Peyer's patch (tissue), 4 donors: ENCODE measurements at regions not wholly inside any gene's neighbourhood (a gene's known extent, or its start where the extent isn't known, plus 50 kb on each side); places are given as distances from the start of the nearest gene placed in this dataset.

ENCODE experiments used
- DNase-seq, 3 donors: peaks; one replicate each; pipeline ENCODE4 v3.0.0-alpha.2; 2017 to 2019
- H3K27ac ChIP-seq, 4 donors: fragments of 200-600 bp; sonication (generic); one replicate each; pipeline ENCODE4 v1.5.1; 2016 to 2019
- H3K27me3 ChIP-seq, 2 donors: fragments of 200-600 bp; sonication (generic); one replicate each; pipeline ENCODE4 v1.5.1; 2019
- H3K36me3 ChIP-seq, 3 donors: fragments of 200-600 bp; sonication (generic); one replicate each; pipeline ENCODE4 v1.5.1; 2016 to 2019
- H3K4me1 ChIP-seq, 4 donors: fragments of 200-600 bp; sonication (generic); one replicate each; pipeline ENCODE4 v1.5.1; 2016 to 2019
- H3K4me3 ChIP-seq, 4 donors: fragments of 200-600 bp; sonication (generic); 1 replicate in 3 of 4; 2 replicates in 1 of 4; pipeline ENCODE4 v1.5.1; 2016 to 2019; ENCODE audit warnings: mild to moderate bottlenecking in 1 of 4
- H3K9me3 ChIP-seq, 4 donors: fragments of 200-600 bp; sonication (generic); one replicate each; pipeline ENCODE4 v1.5.1; 2016 to 2019; ENCODE audit warnings: mild to moderate bottlenecking in 1 of 4
- CTCF ChIP-seq, 6 experiments: fragments of 450-650 bp in 4 of 6; fragments of 200-600 bp in 2 of 6; sonication (generic) in 1 of 6; IDR thresholded peaks; one replicate each; pipeline ENCODE4 v1.5.1; 2017 to 2019; ENCODE audit warnings: antibody characterized with exemption in 6 of 6, mild to moderate bottlenecking in 3 of 6, moderate library complexity in 1 of 6
- POLR2A ChIP-seq, 2 donors: fragments of 450-650 bp; IDR thresholded peaks; one replicate each; pipeline ENCODE4 v1.5.1; 2017; ENCODE audit warnings: antibody characterized with exemption in 2 of 2, mild to moderate bottlenecking in 2 of 2, moderate library complexity in 2 of 2

- no peak for DNase-seq
- Histone ChIP-seq H3K4me1 (no peaks in the 10 kb centered on the region), H3K36me3 (no peaks in the 10 kb centered on the region), H3K27ac (no peak overlapping the region), H3K4me3 (no peak overlapping the region), H3K27me3 (no peaks in the 10 kb centered on the region), H3K9me3 (no peaks in the 10 kb centered on the region)
- TF ChIP-seq CTCF (IDR thresholded peaks at IDR 0.05) (no peak), POLR2A (IDR thresholded peaks at IDR 0.05) (no peak)
Measured at GRCh38 chr12:18905134-18905533, 167.2 kb downstream of the CAPZA3 start.

GRCh38 chr12:18906395-18906794 is 168.5 kb downstream of the CAPZA3 start:
- Histone ChIP-seq H3K36me3 (no peaks in the 10 kb centered on the region), H3K4me1 (no peaks in the 10 kb centered on the region), H3K4me3 (no peak overlapping the region), H3K9me3 (no peaks in the 10 kb centered on the region), H3K27me3 (no peaks in the 10 kb centered on the region), H3K27ac (no peak overlapping the region)
- TF ChIP-seq CTCF (IDR thresholded peaks at IDR 0.05), result no peak
- TF ChIP-seq POLR2A (IDR thresholded peaks at IDR 0.05), result no peak
- DNase-seq, result no peak

- Histone ChIP-seq H3K4me1 (no peaks in the 10 kb centered on the region), H3K4me3 (no peak overlapping the region), H3K27me3 (no peaks in the 10 kb centered on the region), H3K9me3 (no peaks in the 10 kb centered on the region), H3K36me3 (no peaks in the 10 kb centered on the region), H3K27ac (no peak overlapping the region)
- DNase-seq, result no peak
- no peak for TF ChIP-seq POLR2A (IDR thresholded peaks at IDR 0.05)
- TF ChIP-seq CTCF (IDR thresholded peaks at IDR 0.05), result no peak
Measured at GRCh38 chr12:18907127-18907526, 169.2 kb downstream of the CAPZA3 start.

DNA sequence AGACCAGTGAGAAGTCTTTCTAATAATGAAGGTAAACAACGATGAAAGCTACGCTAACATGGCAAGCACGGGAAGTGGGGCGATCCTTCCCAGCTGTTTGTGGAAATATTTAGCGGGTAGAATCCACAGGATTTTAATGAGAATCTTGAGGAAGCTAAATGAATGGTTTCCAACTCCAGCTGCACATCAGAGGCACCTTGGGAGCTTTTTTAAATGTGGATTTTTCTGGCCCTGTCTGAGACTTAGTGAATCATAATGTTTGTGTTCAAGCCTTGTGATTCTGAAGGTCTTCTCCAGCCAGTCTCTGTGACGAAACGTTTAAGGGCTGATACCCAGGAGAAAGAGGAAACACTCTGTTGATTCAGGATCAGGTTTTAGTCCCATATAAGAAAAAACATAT is 169.8 kb downstream of the CAPZA3 start:
- Histone ChIP-seq H3K27me3 (no peaks in the 10 kb centered on the region), H3K36me3 (no peaks in the 10 kb centered on the region), H3K4me1 (no peaks in the 10 kb centered on the region), H3K9me3 (no peaks in the 10 kb centered on the region), H3K27ac (no peak overlapping the region), H3K4me3 (no peak overlapping the region)
- DNase-seq, result no peak
- TF ChIP-seq POLR2A (IDR thresholded peaks at IDR 0.05), result no peak
- no peak for TF ChIP-seq CTCF (IDR thresholded peaks at IDR 0.05)

DNA sequence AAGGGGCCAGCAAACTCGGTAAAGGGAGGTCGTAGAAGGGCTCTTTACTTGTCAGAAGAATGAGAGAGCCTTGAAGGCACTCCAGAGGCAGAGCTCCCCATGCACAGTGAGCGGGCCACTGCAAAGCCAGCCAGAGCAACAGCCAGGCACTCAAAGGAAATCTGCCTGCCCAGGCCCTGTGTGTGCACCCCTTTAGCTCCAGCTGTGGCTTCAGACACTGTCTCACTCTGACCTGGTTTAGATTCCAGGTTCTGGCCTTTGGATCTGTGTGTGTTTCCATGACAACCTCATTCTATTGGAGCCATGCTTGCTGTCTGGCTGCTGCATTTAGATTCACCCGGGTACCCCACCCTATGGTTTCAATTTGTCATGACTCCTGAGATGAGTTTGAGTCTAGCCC is 170.3 kb downstream of the CAPZA3 start:
- DNase-seq, result no peak
- H3K36me3 ChIP-seq, result no peaks in the 10 kb centered on the region
- no peak for TF ChIP-seq POLR2A (IDR thresholded peaks at IDR 0.05)
- no peak for TF ChIP-seq CTCF (IDR thresholded peaks at IDR 0.05)
- H3K4me3 ChIP-seq, result no peak overlapping the region
- H3K27ac ChIP-seq, result no peak overlapping the region
- no peaks in the 10 kb centered on the region for H3K27me3 ChIP-seq
- H3K4me1 ChIP-seq, result no peaks in the 10 kb centered on the region
- H3K9me3 ChIP-seq, result no peaks in the 10 kb centered on the region

DNA sequence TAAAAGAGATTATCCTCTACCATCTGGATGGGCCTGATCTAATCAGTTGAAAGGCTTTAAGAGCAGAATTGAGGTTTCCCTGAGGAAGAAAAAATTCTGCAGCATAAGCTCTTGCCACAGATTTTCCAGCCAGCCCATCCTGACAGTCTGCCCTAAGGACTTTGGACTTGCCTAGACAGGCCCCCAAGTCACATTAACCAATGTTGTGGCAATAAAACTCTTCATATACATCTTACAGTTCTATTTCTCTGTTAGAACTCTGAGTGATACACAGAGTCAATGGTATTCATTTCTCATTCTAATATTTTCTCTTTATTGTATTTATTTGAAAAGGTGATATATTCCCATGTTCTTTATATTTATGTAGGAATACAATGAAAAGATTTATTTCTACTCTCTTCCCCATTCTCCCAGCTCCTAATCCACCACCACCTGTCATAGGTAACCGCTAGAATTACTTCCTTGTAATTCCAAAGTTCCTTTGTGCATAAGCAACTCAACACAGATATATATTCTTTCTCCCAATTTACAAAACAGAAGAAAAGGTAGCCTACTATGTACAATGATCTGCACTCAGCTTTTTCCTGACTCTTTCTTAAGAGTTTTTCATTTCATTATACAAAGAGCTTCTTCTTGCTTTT is 182.1 kb downstream of the CAPZA3 start:
- Histone ChIP-seq H3K9me3 (no peaks in the 10 kb centered on the region), H3K4me3 (no peak overlapping the region), H3K36me3 (no peaks in the 10 kb centered on the region), H3K4me1 (no peaks in the 10 kb centered on the region), H3K27ac (peak overlapping the region in 1 of 4 donors; percentile 29), H3K27me3 (no peaks in the 10 kb centered on the region)
- no peak for TF ChIP-seq POLR2A (IDR thresholded peaks at IDR 0.05)
- peak in 2 of 3 donors; percentile 47 to 49 for DNase-seq
